GM11168 (cell line): ENCODE measurements at regions not wholly inside any gene's neighbourhood (a gene's known extent, or its start where the extent isn't known, plus 50 kb on each side); places are given as distances from the start of the nearest gene placed in this dataset.
"Not testable (repeated sequence)": the region's sequence is repeated elsewhere in the genome, so short reads cannot be mapped to it uniquely, and the experiment has no call there.

Experiments used
- in situ Hi-C: fragments of 300-500 bp; cut with MboI; formaldehyde crosslinking; loops from one replicate; pipeline ENCODE4 v1.12.0; 2022; ENCODE audit warnings: low sequenced_read_pairs; ENCODE audit not compliant: unreplicated experiment

DNA sequence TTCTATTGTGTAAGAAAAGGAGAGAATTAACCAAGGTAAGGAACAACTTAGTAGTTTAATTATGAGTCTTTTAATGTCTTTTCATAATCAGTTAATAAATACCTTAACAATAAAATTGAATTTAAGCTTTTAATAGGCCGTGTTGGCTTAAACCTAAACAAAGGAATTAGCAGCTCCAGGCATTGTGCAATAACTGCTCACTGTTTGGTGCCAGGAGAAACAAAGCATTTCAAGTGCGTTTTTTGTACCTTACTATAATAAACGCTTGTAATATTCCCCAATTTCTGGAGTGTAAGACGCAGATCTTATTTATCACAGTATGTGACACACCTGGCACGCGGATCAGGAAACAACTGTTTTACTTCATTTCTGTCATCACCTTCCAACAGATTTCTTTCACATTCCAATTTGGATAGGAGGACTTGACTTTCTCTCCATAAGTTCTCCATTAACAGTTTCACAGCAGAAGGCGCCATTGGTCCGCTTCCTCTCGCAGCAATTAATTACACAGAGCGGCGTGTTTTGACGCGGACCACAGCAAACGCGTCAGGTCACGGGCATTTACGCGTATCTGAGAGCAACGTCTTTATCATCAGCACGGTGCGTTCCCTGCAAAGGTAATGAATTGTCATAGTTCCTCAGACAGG lies 335.8 kb upstream of the NT5E start:
- in situ Hi-C loops = no loop called here

DNA sequence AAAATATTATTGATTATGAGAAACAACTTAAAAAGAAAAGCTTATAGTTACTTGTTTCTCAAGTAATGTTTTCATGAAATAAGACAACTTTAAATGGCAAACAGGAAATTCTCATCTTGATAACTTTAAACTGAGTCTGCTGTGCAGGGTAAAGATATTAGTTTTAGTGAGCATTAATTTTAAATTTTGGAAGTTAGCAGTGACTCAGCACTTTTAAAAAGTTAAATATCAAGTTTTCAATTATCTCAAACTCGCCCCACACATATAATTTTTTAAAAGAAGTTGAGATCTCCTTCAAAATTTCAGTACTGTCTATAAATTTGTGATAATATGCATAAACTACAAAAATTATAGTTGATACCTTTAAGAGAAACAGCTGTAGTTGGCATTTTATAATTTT lies 337.3 kb upstream of the NT5E start:
- in situ Hi-C loops = no loop called here

DNA sequence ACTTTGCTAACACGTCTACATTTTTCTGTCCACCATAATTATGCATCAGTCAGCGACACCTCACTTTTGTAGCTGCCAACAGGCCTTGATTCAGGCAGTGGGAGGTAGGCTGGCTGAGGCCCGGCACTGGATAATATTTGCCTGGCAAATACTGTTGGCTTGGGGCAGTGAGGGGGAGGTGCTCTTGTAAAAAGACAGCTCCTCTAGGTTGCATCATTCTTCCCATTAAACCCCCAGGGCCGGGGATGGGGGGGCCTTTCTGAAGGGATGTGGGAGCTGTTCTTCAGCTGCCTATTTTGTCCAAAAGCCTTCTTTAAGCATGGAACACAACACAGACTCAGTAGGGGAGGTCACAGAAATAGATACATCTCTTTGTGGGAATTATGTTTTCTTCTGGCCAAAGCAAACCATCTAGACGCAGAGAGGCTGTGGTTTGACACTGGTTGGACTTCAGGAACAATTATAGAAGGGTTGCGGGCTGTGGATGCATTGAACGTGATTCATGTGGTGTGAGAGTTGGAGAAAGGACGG lies 338.3 kb upstream of the NT5E start:
- in situ Hi-C loops = no loop called here

GRCh38 chr6:85110943-85111342 lies 338.9 kb upstream of the NT5E start:
- in situ Hi-C loops = no loop called here

- in situ Hi-C loops = no loop called here
Measured at GRCh38 chr6:85107701-85108100, 342.2 kb upstream of the NT5E start.

- in situ Hi-C loops = no loop called here
Measured at GRCh38 chr6:85096976-85097375, 332.6 kb upstream of the TBX18 start.

DNA sequence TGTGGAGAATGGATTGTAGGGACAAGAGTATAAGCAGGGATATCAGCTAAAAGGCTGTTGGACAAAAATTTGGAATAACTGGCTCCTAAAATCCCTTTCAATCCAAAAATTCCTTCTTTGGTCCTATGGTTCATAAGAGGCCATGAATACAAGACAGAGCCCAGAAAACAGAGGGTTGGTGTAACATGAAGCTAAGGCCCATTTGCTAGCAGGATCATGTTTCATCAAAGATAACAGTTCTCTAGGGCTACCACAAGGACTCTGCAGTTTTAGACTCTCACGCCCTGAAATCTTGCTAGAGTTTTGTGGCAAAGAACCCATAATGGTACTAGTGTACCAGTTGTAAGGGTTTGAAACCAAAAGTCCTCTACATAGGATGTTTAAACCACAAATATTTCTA lies 327.8 kb upstream of the TBX18 start:
- in situ Hi-C loops = no loop called here

DNA sequence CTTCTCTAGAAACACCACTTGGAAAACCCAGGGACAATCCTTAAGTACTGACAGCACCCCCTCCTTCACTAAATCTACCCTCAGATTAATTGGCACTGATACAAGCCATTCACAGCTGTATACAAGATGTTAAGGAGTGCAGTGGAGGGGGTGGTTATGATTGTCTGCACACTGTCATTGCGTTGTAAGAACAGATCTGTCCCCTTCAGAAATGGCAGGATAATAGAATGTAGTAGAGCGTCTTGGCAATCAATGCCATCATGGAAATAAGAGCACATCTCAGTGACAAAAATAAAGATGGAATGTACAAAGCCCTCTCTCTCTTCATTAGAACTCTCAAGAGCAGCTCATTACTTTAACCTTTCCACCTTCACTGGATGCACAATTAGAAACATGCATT lies 324.9 kb upstream of the TBX18 start:
- in situ Hi-C loops = no loop called here

- in situ Hi-C loops = no loop called here
Measured at GRCh38 chr6:85085875-85086274, 321.5 kb upstream of the TBX18 start.

- in situ Hi-C loops = no loop called here
Measured at GRCh38 chr6:85081102-85081501, 316.7 kb upstream of the TBX18 start.

- in situ Hi-C loops = no loop called here
Measured at GRCh38 chr6:85079761-85080160, 315.4 kb upstream of the TBX18 start.

DNA sequence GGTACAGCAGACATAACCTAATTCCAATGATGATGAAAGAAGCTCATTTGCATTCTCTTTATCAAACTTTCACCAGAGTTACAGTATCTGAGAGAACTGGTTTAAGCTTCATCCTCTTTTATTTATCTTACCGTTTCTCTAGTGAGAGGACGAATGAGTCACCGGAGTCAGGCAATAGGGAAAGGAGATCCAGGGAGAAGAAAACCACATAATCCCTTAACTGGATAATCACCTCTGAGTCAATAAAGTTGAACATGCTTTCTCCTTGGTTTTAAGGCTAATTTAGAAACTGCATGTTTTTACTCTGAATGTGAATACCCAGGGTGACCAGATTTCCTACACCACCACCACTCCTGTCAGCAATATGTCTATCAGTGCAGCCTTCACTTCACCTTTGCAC lies 313.7 kb upstream of the TBX18 start:
- in situ Hi-C loops = no loop called here

GRCh38 chr6:85077098-85077497 lies 312.7 kb upstream of the TBX18 start:
- in situ Hi-C loops = no loop called here

DNA sequence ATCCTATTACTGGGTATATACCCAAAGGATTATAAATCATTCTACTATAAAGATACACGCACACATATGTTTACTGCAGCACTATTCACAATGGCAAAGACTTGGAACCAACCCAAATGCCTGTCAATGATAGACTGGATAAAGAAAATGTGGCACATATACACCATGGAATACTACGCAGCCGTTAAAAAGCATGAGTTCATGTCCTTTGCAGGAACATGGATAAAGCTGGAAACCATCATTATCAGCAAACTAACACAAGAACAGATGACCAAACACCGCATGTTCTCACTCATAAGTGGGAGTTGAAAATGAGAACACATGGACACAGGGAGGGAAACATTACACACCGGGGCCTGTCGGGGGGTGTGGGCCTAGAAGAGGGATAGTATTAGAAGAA lies 307.4 kb upstream of the TBX18 start:
- in situ Hi-C loops = not testable (repeated sequence)

GRCh38 chr6:85069577-85069976 lies 305.2 kb upstream of the TBX18 start:
- in situ Hi-C loops = no loop called here

GRCh38 chr6:85068221-85068620 lies 303.8 kb upstream of the TBX18 start:
- in situ Hi-C loops = no loop called here

- in situ Hi-C loops = no loop called here
Measured at GRCh38 chr6:85066266-85066665, 301.9 kb upstream of the TBX18 start.

DNA sequence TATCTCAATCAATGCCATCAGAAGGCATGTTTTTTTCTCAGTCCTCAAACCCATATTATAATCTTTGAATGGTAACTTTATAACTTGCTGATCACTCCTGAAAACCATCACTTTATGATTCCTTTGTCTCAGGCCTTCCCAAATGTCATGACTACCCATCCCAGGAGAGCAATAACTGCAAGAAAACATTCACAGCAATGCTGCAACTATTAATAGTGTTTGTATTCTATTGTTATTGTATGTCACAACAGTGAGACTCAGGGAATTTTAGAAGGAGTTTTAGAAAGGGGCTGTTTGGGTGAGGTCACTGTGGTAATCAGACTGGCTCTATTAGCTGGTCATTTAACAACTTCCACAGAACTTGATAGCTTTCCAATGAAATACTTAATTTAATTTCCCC lies 301.4 kb upstream of the TBX18 start:
- in situ Hi-C loops = no loop called here

DNA sequence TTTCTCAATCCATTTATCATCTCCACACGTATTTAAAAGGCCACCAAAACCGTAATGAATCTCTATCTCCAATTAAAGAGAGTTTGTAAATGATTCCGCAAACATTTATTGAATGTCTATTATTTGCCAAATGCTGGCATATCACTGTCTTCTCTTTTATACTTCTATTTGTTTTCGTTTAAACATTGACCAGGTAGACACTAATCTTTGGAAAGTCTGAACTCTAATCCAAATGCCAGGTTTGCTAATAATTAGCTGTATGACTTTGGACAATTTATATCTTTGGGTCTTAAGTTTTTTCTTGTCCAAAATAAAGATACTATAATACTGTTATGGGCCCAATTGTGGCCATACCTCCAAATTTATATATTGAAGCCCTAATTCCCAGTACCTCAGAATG lies 299.2 kb upstream of the TBX18 start:
- in situ Hi-C loops = no loop called here

DNA sequence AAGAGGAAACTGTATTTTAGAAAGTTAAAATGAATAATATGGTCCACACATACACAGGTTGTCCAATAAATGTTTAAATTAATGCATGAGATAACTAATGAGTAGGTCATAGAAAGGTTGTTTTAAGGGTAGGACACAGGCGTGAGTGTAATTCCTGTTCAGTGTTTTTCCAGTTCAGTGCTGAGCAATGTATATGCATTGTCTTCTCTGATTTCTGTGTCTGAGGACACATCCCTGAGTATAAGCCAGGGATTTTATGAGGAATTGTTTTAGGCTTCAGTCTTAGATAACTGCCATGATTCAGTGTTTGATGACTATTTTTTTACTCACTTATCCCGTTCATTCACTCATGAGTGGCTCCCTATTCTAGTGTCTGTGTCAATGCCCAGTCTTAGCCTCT lies 298.5 kb upstream of the TBX18 start:
- in situ Hi-C loops = no loop called here

- in situ Hi-C loops = no loop called here
Measured at GRCh38 chr6:85058806-85059205, 294.4 kb upstream of the TBX18 start.

GRCh38 chr6:85050149-85050548 lies 285.8 kb upstream of the TBX18 start:
- in situ Hi-C loops = no loop called here

DNA sequence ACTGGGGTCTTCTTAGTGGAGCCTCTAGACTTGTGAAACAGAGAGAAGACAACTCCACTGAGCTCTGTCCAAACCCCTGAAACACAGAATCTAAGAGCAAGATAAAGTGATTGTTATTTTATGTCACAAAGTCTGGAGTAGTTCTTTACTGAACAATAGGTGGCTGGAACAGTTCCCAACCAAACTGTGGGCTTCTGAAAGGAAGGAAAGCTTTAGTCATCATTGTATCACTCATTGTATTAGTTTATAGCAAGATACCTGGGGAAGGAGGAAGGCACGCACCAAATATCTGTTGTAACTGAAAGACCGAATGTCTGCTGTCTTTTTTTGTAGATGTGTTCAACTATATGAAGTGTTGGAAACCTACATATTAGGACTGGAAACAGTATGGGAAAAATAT lies 284.9 kb upstream of the TBX18 start:
- in situ Hi-C loops = no loop called here
